ENCODE measurements at regions not wholly inside any gene's neighbourhood (a gene's known extent, or its start where the extent isn't known, plus 50 kb on each side); places are given as distances from the start of the nearest gene placed in this dataset.
"Not testable (repeated sequence)": the region's sequence is repeated elsewhere in the genome, so short reads cannot be mapped to it uniquely, and the experiment has no call there.

- not testable (repeated sequence) for TF ChIP-seq CTCF, POLR2A (IDR thresholded peaks at IDR 0.05)
Measured at GRCh38 chr5:152787709-152788217, 382.7 kb upstream of the NMUR2 start.

Data from Peyer's patch (tissue), 4 donors.